ENCODE measurements at regions not wholly inside any gene's neighbourhood (a gene's known extent, or its start where the extent isn't known, plus 50 kb on each side); places are given as distances from the start of the nearest gene placed in this dataset.

DNA sequence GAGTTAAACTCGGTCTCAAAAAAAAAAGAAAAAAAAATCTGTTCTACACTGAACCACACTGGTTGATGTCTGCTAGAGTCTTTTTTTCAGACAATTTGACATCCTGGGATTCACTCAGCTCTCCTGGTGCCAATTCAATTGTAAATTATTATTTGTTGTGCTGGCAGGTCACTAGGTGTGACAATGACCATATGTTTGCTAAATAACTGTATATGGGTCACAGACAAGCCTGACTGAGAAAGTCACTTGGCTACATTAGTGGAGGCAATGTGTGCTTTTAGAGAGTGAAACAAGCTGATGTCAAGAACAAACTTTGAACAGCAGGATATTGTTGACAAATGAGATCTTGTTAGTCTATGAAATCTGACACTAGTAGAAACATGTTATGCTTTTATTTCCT is 1379.1 kb downstream of the ZPLD1 start:
- no peak overlapping the region for H3K9ac ChIP-seq (ENCODE audit: low read length)
- H3K9me3 ChIP-seq (replicated peaks; ENCODE audit: insufficient read depth, low read length), result no peaks in the 10 kb centered on the region
- no peaks in the 10 kb centered on the region for H3K27me3 ChIP-seq (replicated peaks; ENCODE audit: insufficient read depth, low read length)
- no peak overlapping the region for H3K27ac ChIP-seq (ENCODE audit: low read length)
- DNase-seq, result no peak
- H3K9me2 ChIP-seq (replicated peaks; ENCODE audit: insufficient read depth, low read length), result no peaks in the 10 kb centered on the region
- no peak overlapping the region for H2AFZ ChIP-seq (ENCODE audit: low read length)
- no peaks in the 10 kb centered on the region for H3K4me1 ChIP-seq (ENCODE audit: low read length)
- H3K4me2 ChIP-seq (ENCODE audit: low read depth, low read length), result no peak overlapping the region
- no peak overlapping the region for H3K4me3 ChIP-seq (ENCODE audit: low read length)
- H4K20me1 ChIP-seq (ENCODE audit: insufficient read depth, low read length), result no peaks in the 10 kb centered on the region
- no peaks in the 10 kb centered on the region for H3K36me3 ChIP-seq (replicated peaks; ENCODE audit: insufficient read depth, low read length)
- H3K79me2 ChIP-seq (ENCODE audit: low read length), result no peaks in the 10 kb centered on the region
- TF ChIP-seq, protein P1, sequence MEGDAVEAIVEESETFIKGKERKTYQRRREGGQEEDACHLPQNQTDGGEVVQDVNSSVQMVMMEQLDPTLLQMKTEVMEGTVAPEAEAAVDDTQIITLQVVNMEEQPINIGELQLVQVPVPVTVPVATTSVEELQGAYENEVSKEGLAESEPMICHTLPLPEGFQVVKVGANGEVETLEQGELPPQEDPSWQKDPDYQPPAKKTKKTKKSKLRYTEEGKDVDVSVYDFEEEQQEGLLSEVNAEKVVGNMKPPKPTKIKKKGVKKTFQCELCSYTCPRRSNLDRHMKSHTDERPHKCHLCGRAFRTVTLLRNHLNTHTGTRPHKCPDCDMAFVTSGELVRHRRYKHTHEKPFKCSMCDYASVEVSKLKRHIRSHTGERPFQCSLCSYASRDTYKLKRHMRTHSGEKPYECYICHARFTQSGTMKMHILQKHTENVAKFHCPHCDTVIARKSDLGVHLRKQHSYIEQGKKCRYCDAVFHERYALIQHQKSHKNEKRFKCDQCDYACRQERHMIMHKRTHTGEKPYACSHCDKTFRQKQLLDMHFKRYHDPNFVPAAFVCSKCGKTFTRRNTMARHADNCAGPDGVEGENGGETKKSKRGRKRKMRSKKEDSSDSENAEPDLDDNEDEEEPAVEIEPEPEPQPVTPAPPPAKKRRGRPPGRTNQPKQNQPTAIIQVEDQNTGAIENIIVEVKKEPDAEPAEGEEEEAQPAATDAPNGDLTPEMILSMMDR (IDR thresholded peaks at IDR 0.05; ENCODE audit: low read length), result no peak
- TF ChIP-seq EZH2 (optimal IDR thresholded peaks at IDR 0.05; ENCODE audit: low read depth, low read length) (no peak), EZH2phosphoT487 (IDR thresholded peaks at IDR 0.05; ENCODE audit: low read length) (no peak)
- no peaks in the 10 kb centered on the region for H3F3A ChIP-seq (ENCODE audit: insufficient read depth, low read length)

DNA sequence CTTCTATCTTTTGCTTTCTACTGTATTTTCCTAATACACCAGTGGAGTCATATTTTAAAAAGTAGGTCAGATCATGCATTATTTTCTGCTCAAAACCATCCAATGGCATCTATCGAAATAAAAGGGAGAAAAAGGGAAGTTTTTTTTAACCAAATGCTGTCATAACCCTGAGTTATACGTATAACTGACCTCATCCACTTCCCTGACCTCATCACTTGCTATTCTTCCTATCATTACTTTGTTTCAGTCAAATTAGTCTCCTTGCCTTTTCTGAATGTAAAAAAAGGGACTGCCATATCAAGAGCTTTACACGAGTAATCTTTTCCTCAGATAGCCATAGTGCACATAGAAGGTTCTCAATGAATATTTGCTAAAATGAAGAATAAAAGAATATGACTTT is 1383.6 kb downstream of the ZPLD1 start:
- no peaks in the 10 kb centered on the region for H3F3A ChIP-seq (ENCODE audit: insufficient read depth, low read length)
- no peaks in the 10 kb centered on the region for H3K4me1 ChIP-seq (ENCODE audit: low read length)
- no peak overlapping the region for H2AFZ ChIP-seq (ENCODE audit: low read length)
- no peaks in the 10 kb centered on the region for H3K79me2 ChIP-seq (ENCODE audit: low read length)
- no peak for DNase-seq
- H3K9ac ChIP-seq (ENCODE audit: low read length), result no peak overlapping the region
- H3K9me3 ChIP-seq (replicated peaks; ENCODE audit: insufficient read depth, low read length), result no peaks in the 10 kb centered on the region
- no peaks in the 10 kb centered on the region for H3K36me3 ChIP-seq (replicated peaks; ENCODE audit: insufficient read depth, low read length)
- H3K9me2 ChIP-seq (replicated peaks; ENCODE audit: insufficient read depth, low read length), result no peaks in the 10 kb centered on the region
- no peaks in the 10 kb centered on the region for H3K27me3 ChIP-seq (replicated peaks; ENCODE audit: insufficient read depth, low read length)
- H3K4me3 ChIP-seq (ENCODE audit: low read length), result no peak overlapping the region
- H3K4me2 ChIP-seq (ENCODE audit: low read depth, low read length), result no peak overlapping the region
- TF ChIP-seq, protein P1 (IDR thresholded peaks at IDR 0.05; ENCODE audit: low read length), result no peak
- TF ChIP-seq EZH2phosphoT487 (IDR thresholded peaks at IDR 0.05; ENCODE audit: low read length) (no peak), EZH2 (optimal IDR thresholded peaks at IDR 0.05; ENCODE audit: low read depth, low read length) (no peak)
- no peaks in the 10 kb centered on the region for H4K20me1 ChIP-seq (ENCODE audit: insufficient read depth, low read length)
- no peak overlapping the region for H3K27ac ChIP-seq (ENCODE audit: low read length)

DNA sequence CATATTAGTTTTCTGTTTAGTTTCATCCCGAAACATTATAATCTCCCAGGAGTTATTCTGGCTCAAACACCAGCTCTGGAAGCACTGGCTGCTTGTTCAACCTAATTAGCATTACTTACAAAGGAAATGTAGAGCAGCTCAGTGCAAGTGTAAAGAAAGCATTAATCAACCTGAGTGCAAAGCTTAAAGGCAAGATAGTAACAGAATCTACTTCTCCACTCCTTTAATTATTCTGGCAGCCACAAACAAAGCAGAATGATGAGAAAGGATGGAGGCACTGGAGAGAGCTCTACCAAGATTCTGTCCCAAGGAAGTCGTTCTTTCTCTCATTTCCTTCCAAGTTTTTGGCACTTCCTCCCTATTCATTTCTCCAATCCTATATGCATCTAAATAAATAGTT is 1384.0 kb downstream of the ZPLD1 start:
- no peak for DNase-seq
- Histone ChIP-seq H3F3A (ENCODE audit: insufficient read depth, low read length) (no peaks in the 10 kb centered on the region), H3K9ac (ENCODE audit: low read length) (no peak overlapping the region), H3K9me3 (replicated peaks; ENCODE audit: insufficient read depth, low read length) (no peaks in the 10 kb centered on the region), H3K79me2 (ENCODE audit: low read length) (no peaks in the 10 kb centered on the region), H3K27ac (ENCODE audit: low read length) (no peak overlapping the region), H3K27me3 (replicated peaks; ENCODE audit: insufficient read depth, low read length) (no peaks in the 10 kb centered on the region), H3K4me2 (ENCODE audit: low read depth, low read length) (no peak overlapping the region), H3K4me3 (ENCODE audit: low read length) (no peak overlapping the region), H3K9me2 (replicated peaks; ENCODE audit: insufficient read depth, low read length) (no peaks in the 10 kb centered on the region), H3K4me1 (ENCODE audit: low read length) (no peaks in the 10 kb centered on the region), H4K20me1 (ENCODE audit: insufficient read depth, low read length) (no peaks in the 10 kb centered on the region), H2AFZ (ENCODE audit: low read length) (no peak overlapping the region), H3K36me3 (replicated peaks; ENCODE audit: insufficient read depth, low read length) (no peaks in the 10 kb centered on the region)
- TF ChIP-seq EZH2phosphoT487 (IDR thresholded peaks at IDR 0.05; ENCODE audit: low read length) (no peak), EZH2 (optimal IDR thresholded peaks at IDR 0.05; ENCODE audit: low read depth, low read length) (no peak)
- TF ChIP-seq, protein P1 (IDR thresholded peaks at IDR 0.05; ENCODE audit: low read length), result no peak

Measured in MM.1S (cell line).